ENCODE measurements at regions not wholly inside any gene's neighbourhood (a gene's known extent, or its start where the extent isn't known, plus 50 kb on each side); places are given as distances from the start of the nearest gene placed in this dataset.
"Not testable (repeated sequence)": the region's sequence is repeated elsewhere in the genome, so short reads cannot be mapped to it uniquely, and the experiment has no call there.

DNA sequence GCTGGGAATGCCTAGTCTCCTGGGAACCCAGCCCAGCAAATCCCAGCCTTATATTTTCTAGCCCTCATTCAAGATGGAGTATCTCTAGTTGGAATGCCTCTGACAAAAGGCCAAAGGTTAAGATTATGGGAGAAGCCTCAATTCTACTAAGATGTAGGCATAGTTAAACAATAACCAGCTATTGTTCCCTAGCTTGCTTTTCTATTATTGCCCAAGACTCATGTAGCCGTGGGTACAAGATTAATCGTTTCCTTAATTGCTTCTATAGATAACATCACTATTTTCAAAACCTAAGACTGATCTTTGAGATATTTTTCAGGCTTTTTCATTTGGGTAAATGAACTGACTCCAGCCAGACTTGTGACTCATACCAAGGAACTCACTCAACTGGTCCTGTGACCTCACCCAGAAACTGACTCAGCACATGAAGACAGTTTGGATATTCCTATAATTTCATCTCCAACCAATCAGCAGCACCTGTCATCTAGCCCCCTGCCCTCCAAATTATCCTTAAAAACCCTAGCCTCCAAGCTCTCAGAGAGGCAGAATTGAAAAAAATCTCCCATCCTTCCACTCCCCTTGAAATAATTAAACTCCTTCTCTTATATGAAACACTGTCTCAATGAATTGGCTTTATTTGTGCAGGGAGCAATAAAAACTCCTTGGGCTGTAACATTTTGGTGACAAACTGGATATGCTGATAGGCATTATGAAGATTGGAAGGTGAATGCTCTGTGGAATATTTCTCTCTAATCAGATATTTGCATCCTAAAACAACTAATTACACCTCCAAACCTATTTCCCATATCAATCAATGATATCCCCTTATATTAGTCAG lies 589.0 kb downstream of the C12orf50 start:
- TF ChIP-seq, protein P1, sequence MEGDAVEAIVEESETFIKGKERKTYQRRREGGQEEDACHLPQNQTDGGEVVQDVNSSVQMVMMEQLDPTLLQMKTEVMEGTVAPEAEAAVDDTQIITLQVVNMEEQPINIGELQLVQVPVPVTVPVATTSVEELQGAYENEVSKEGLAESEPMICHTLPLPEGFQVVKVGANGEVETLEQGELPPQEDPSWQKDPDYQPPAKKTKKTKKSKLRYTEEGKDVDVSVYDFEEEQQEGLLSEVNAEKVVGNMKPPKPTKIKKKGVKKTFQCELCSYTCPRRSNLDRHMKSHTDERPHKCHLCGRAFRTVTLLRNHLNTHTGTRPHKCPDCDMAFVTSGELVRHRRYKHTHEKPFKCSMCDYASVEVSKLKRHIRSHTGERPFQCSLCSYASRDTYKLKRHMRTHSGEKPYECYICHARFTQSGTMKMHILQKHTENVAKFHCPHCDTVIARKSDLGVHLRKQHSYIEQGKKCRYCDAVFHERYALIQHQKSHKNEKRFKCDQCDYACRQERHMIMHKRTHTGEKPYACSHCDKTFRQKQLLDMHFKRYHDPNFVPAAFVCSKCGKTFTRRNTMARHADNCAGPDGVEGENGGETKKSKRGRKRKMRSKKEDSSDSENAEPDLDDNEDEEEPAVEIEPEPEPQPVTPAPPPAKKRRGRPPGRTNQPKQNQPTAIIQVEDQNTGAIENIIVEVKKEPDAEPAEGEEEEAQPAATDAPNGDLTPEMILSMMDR (IDR thresholded peaks at IDR 0.05; ENCODE audit: borderline replicate concordance, control extremely low read depth, extremely low read depth, insufficient read depth, missing control alignments), result no peak
- in situ Hi-C loops (cut with MboI; ENCODE audit: low sequenced_read_pairs, unreplicated experiment), result no loop called here
- no peak for DNase-seq (ENCODE audit: low spot score)

DNA sequence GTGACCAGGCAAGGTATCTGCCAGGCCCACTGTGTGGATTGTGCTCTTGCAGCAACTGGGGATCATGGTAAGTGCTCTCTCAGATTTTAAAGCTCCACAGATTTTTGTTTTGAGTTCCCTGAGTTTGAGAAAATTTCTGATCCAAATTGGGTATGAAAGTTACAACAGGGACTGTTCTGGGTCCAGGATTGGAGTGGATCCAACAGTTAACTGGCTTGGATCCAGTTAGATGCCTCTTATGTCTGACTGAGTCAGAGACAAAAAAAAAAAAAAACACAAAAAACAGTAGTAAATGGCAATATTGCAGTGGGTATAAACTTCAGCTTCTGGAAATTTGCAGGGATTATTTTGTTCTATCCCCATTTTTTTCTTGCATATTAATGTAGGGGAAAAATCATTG lies 598.8 kb downstream of the C12orf50 start:
- in situ Hi-C loops (cut with MboI; ENCODE audit: low sequenced_read_pairs, unreplicated experiment), result no loop called here
- DNase-seq (ENCODE audit: low spot score), result no peak

DNA sequence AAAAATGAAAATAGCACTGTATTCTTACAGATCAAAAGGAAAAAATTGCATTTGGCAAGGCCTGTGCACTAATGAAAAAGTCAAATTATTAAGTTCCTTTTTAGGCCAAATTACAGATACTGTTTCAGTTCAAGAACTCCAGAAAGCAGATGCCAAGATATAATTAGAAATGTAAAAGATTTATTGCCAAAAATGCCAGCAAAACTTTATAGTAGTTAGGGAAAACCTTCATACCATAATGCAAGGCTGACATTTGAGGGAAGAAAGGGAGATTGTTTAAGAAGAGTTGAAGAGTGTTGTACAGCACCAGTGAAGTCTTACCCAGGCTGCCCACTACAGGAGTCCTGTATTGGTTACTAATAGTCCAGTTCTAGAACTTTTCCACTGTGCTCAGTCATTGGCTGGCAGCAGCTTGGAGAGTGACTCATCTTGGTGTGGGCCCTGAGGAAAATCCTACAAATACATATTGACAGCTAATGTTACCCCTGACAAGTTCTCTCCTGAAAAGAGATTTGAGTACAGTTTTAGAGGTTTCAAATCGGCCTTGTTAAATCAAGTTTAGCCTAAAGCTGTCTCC lies 600.4 kb downstream of the C12orf50 start:
- in situ Hi-C loops (cut with MboI; ENCODE audit: low sequenced_read_pairs, unreplicated experiment), result no loop called here
- no peak for DNase-seq (ENCODE audit: low spot score)
- TF ChIP-seq, protein P1 (IDR thresholded peaks at IDR 0.05; ENCODE audit: borderline replicate concordance, control extremely low read depth, extremely low read depth, insufficient read depth, missing control alignments), result no peak

More for the DNA sequence above, 598.8 kb downstream of the C12orf50 start:
- TF ChIP-seq, protein P1 (IDR thresholded peaks at IDR 0.05; ENCODE audit: borderline replicate concordance, control extremely low read depth, extremely low read depth, insufficient read depth, missing control alignments), result no peak

DNA sequence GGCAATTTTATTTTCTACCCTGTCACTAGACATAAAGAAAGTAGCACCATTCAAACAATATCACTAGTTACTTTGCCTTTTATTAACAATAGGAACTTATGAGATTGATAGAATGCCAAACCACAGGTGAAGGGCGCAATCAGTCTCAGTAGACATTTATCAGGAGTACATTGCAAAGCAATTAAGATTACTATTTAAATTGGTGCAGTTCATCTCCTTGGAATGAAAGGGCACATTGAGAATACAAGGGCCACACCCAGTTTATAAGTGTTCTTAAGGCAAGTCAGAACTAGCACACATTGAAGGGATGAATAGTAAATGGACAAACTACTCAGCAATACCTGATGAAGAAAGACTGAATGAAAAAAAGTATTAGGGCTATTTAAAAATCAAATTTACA lies 601.4 kb downstream of the C12orf50 start:
- DNase-seq (ENCODE audit: low spot score), result no peak
- in situ Hi-C loops (cut with MboI; ENCODE audit: low sequenced_read_pairs, unreplicated experiment), result no loop called here
- TF ChIP-seq, protein P1 (IDR thresholded peaks at IDR 0.05; ENCODE audit: borderline replicate concordance, control extremely low read depth, extremely low read depth, insufficient read depth, missing control alignments), result no peak

DNA sequence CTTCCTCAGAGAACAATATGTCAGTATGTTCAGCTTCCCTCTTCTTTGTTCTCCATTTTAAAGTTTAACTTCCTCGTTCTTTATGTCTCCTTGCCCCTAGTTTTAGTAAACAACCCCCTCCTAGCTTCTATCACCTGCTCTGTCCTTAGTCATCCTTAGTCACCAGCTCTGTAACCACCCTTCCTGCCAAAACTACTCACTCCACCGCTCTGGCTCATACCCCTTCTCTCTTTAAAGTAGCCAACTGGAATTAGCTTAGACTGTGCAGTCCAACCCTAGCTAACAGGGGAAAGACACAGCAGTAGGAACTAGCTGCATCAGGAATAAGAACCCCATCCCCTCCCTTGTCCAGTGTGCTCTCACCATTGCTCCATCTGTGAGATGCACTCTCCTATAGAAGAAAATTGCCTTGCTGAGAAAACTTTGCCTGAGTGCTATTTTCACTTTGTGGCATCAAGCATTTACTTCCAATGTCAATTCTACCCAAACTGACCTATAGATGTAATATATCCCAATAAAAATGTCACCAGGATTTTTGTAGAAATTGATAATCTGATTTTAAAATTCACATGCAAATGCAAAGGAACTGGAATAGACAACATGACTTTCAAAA lies 603.2 kb downstream of the C12orf50 start:
- TF ChIP-seq, protein P1 (IDR thresholded peaks at IDR 0.05; ENCODE audit: borderline replicate concordance, control extremely low read depth, extremely low read depth, insufficient read depth, missing control alignments), result no peak
- no peak for DNase-seq (ENCODE audit: low spot score)
- in situ Hi-C loops (cut with MboI; ENCODE audit: low sequenced_read_pairs, unreplicated experiment), result no loop called here

DNA sequence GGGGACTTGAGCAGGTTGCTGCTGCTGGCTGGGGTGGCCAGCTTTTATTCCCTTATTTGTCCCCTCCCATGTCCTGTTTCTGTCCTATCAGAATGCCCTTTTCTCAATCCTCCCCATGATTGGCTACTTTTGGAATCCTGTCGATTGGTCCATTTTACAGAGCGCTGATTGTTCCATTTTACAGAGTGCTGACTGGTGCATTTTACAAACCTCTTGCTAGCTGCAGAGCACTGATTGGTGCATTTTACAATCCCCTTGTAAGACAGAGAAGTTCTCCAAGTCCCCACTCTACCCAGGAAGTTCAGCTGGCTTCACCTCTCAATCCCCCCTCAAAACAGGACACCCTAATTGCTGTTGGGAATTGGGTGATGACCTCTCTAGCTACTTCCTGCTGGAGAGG lies 608.0 kb downstream of the C12orf50 start:
- DNase-seq (ENCODE audit: low spot score); in situ Hi-C loops (cut with MboI; ENCODE audit: low sequenced_read_pairs, unreplicated experiment): not testable (repeated sequence)

DNA sequence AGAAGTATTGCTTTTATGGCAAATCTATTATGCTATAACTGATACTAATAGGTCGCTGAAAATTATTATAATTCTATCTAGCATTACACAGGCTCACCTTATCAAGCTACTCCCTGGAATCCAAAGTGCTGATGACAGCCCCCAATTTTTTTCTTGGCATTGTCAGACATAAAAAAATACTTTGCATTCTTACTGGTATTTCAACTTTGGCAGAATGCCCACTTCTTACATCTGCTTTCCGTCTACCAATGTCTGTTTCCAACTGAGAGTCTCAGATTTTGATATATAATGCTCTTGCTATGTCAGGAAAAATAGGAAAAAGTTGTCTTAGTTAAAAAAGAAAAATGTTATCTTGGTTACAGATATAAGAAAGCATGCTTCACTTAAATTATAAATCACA lies 615.4 kb downstream of the C12orf50 start:
- in situ Hi-C loops (cut with MboI; ENCODE audit: low sequenced_read_pairs, unreplicated experiment), result no loop called here
- TF ChIP-seq, protein P1 (IDR thresholded peaks at IDR 0.05; ENCODE audit: borderline replicate concordance, control extremely low read depth, extremely low read depth, insufficient read depth, missing control alignments), result no peak
- DNase-seq (ENCODE audit: low spot score), result no peak

All from GM13976 (cell line).